ENCODE measurements at regions not wholly inside any gene's neighbourhood (a gene's known extent, or its start where the extent isn't known, plus 50 kb on each side); places are given as distances from the start of the nearest gene placed in this dataset.

DNA sequence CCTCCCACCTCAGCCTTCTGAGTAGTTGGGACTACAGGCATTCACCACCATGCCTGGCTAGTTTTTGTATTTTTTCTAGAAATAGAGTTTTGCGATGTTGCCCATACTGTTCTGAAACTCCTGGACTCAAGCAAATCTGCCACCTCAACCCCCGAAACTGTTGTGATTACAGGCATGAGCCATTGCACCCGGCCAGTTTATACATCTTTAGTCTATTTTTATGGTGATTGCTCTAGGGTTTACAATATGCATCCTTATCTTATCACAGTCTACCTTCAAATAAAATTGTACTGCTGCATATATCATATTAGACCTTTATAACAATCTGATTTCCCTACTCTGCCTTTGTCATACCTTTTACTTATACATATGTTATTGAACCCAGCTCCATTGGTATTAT lies 56.9 kb downstream of the SOWAHB start:
- no peak for DNase-seq
- 11 to 20% methylated on average over 3 of the region's 3 CpGs for WGBS, 2 donors
- H3K27me3 ChIP-seq (ENCODE audit: control insufficient read depth in 1 of 2, insufficient read depth in 2 of 2, low read length in 1 of 2): no peaks in the 10 kb centered on the region
- H3K36me3 ChIP-seq (ENCODE audit: control insufficient read depth in 1 of 2, insufficient read depth in 2 of 2, low read length in 1 of 2): no peaks in the 10 kb centered on the region
- no peaks in the 10 kb centered on the region for H3K4me1 ChIP-seq (ENCODE audit: control insufficient read depth in 1 of 2, insufficient read depth in 2 of 2, low read length in 2 of 2)
- H3K4me3 ChIP-seq (ENCODE audit: low read length in 2 of 2): no peak overlapping the region
- ATAC-seq (ENCODE audit: low FRiP score): no peak
- no peaks in the 10 kb centered on the region for H3K9me3 ChIP-seq (ENCODE audit: control insufficient read depth, low read length)
- no peak overlapping the region for H3K27ac ChIP-seq (ENCODE audit: low read depth in 1 of 2, low read length in 2 of 2)
- intact Hi-C loops (cut with DNase I): no loop called here

GRCh38 chr4:76836860-76837562 lies 60.9 kb downstream of the SOWAHB start:
- ATAC-seq (ENCODE audit: low FRiP score) (peak; percentile 68), DNase-seq (peak; percentile 70 to 80)
- intact Hi-C loops (cut with DNase I): loop anchor here in 1 of 2 donors (10.0 kb wide), 1 partner anchor 108 kb away; the partner anchor contains the start of gene SEPTIN11

More at GRCh38 chr4:76836860-76837562, 60.9 kb downstream of the SOWAHB start:
- Histone ChIP-seq H3K4me1 (ENCODE audit: control insufficient read depth in 1 of 2, insufficient read depth in 2 of 2, low read length in 2 of 2) (peaks cover 0 to 1% of the 10 kb centered on the region in 2 donors), H3K4me3 (ENCODE audit: low read length in 2 of 2) (no peak overlapping the region), H3K27me3 (ENCODE audit: control insufficient read depth in 1 of 2, insufficient read depth in 2 of 2, low read length in 1 of 2) (no peaks in the 10 kb centered on the region), H3K9me3 (ENCODE audit: control insufficient read depth, low read length) (no peaks in the 10 kb centered on the region), H3K36me3 (ENCODE audit: control insufficient read depth in 1 of 2, insufficient read depth in 2 of 2, low read length in 1 of 2) (no peaks in the 10 kb centered on the region), H3K27ac (ENCODE audit: low read depth in 1 of 2, low read length in 2 of 2) (no peak overlapping the region)
- WGBS, 2 donors: 30 to 33% methylated on average over 4 of the region's 4 CpGs

Data from aorta (tissue), 5 donors.